GM21825 (cell line): ENCODE measurements at regions not wholly inside any gene's neighbourhood (a gene's known extent, or its start where the extent isn't known, plus 50 kb on each side); places are given as distances from the start of the nearest gene placed in this dataset.

ENCODE experiments used
- ATAC-seq: cut with Tn5 transposase; IDR thresholded peaks from one replicate; pipeline ENCODE4 v1.9.1; 2021; ENCODE audit warnings: mild to moderate bottlenecking, moderate library complexity; ENCODE audit not compliant: unreplicated experiment

DNA sequence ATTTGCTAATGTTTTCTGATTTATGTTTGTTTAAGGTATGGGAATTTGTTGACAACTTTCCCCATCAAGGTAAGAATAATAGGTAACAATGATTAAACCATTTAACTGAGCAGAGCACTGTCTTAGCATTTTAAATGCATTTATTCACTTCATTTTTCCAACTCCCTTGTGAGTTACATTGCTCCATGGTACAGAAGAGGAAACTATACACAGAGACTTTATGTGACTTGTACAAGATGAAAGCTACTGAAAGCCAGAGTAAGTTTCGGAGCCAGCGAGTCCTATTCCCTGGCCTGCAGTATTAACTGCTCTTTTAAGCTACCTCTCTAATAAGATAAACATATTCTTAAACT lies 708.8 kb downstream of the HDGFL1 start:
- ATAC-seq = no peak

DNA sequence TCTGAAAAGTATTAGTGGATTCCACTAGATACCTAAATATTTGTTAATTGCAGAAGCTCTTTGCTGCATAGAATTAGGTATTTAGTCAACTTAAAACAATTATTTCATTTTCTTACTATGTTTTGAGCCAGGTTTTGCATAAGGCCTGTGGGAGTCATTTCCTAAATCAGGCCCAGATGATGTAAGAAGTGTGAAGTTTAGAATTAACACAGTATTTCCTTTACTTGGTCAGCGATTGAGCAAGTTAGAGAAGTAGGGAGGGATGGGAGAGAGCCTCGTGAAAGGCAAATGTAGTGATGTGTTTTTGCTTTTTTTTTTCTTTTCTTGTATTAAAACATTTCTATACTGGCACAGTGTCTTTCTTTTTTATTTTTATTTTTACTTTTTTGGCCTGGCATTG lies 711.1 kb downstream of the HDGFL1 start:
- no peak for ATAC-seq

DNA sequence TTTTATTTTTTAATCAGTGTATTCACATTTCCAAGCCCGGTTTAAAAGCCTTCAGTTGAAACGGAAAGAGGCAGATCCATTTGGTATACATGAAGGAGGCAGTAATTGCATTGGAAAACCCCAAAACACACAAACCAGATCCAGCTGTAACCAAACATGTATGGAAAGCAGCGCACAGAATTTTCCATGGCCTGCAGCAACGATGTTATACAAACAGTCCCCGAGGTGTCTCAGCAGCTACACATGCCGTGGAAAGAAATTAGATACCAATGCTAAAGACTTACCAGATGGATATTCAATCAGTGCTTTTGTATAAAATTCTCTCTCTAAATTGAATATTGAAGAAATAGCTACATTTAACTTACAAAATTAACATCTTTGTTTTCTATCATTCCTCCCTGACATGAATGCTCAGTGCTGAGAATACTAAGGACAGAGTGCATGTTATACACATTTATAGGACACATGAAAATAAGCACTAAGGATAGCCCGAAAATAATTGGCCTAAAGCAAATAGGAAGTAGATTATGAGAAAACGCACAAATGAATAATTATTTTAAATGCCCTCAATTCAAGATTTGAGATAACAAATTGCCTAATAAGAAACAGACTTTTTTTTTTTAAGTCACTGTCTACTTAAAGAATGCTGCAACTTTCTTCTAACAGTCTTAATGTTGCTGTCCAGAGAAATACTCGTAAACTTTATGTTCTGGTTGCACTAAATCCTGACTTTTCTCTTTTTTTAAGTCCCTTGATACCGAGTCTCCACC lies 713.1 kb downstream of the HDGFL1 start:
- ATAC-seq = no peak

DNA sequence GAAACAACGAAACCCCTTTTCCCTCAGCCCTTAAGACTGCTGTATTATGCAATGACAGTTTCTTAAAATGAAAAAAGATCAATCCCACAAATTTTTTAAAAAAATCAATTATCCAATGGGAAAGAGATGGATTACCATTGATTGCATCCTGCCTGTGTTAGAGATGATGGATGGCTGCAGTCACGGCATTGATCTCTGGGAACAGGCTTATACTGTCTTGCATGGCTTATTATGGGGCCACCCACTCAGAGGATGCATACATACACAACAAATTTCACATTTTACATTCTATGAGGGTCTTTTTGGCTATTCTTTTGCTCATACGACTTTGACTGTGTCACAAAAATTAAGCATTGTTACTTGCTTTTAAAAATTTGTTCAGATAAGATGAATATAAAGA lies 724.3 kb downstream of the HDGFL1 start:
- ATAC-seq = no peak

DNA sequence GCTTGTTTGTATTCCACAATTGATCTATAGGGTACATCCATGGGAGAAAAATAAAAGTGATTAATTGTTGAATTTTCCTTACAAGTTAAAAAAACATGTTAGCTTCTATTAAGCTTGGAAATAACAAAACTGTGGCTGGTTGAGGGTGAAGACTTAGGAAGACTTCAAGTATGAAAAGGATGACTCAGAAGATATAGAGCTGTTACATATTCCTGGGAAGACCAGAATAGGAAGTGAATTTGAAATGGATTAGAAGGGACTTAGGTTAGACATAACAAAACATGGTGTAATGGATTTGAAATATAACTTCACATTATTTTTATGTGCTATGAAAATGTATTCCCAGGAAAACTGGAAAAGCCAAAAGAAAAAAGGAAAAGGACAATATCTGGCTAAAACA lies 732.2 kb downstream of the HDGFL1 start:
- ATAC-seq = no peak

DNA sequence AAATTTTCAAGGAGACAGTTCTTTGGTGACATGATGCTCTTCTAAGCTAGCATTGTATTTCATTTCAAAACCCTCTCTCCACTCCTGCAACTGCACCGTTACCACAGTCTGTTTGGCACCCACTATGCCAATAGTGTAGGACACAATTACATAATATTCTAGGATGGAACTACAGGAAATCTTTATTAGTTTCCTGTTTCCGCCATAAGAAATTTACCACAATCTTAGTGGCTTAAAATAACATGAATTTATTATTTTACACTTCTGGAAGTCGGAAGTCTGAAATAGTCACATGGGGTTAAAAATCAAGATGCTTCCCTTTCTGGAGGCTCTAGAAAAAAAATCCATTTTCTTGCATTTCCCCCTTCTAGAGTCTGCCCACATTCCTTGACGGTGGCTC lies 733.1 kb downstream of the HDGFL1 start:
- ATAC-seq = no peak

DNA sequence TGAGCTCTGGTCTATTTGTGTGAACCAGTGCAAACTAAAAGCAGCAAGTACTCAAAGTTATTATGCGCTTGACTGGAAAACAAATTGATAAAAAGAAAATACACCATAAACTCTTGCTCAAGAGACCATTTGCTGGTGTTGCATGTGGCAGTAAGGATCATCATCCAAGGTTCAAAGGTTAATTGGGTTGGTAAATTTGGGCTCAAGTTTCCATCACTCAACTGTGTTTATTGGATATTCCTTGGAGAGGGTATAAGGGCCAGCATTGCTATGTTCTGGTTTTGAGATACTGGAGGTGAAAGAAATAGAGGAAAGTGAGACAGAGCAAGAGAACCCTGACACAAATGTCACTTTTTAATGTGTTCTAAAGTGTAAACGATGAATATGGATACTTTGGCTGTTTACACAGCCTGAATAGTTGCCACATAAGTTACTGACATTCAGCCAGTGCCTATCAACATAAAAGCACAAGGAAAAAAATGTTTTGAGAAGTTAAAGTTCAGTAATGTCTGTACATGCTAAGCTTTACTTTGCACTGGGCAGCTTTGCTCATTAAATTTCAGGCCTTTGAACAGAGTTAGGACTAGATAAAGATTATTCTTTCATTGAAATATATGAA lies 736.1 kb downstream of the HDGFL1 start:
- ATAC-seq = no peak

DNA sequence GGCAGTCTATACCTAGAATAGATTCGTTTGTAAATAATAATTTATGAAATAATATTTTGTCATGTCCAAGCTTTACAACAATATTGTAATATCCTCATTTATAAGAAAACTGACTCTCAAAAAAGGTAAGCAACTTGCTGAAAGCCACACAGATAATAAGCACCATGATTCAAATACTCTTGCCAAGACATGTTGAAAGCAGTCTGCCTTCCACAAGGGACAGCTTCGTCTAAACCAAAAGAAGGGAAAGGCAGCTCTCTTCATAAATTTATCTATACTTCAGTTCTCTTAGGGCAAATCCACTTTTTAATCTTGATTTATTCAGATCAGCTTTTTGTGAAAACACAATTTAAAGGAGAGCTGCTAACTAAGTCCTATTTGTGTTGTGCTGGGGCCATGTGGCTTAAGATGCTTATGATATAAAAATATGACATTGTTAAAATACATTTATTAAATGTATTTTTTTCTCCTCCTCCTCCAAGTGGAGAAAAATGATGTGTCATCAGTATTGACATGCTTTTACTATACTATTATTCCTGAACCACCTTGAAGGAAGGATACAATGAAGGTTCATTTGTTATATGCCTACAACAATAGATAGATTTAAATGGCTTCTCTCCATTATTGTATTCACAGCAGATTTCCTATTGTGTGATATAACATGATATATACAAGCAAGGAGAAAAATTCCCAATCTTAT lies 737.0 kb downstream of the HDGFL1 start:
- no peak for ATAC-seq

DNA sequence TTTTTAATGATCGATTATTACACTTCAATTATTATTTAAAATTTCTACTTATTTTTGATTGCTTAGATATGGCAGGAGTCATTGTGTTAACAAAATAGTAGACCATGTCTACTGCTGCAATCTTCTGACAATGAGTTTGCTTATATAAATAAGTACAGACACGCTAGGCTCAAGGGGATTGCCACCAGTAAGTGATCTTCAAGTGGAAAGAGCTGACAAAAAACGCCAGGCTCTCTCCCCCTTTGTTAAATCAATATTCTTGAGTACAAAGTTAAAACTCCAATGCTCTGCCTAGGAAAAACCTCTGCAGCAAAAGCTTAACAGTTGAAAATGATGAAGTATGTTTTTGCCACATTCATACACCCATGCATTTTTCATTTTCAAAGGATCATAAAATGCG lies 738.1 kb downstream of the HDGFL1 start:
- ATAC-seq = no peak

DNA sequence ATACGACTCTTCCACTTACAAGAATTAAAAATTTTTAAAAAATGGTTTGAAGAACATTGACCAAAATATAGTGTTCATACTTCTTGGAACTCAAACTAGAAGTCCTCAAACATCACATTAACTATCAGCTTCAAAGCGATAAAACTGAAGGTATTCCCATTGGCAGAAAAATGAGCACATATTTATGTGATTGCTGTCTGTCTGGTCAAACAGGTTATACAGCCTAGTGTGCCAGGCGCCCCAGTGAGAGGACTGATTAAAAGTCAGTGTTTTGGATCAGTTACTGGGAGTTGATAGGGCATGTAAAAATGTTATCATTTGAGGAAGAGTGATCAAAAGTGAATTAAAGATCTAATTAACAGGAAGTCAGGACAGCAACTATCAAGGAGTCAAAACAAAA lies 738.8 kb downstream of the HDGFL1 start:
- ATAC-seq = no peak

DNA sequence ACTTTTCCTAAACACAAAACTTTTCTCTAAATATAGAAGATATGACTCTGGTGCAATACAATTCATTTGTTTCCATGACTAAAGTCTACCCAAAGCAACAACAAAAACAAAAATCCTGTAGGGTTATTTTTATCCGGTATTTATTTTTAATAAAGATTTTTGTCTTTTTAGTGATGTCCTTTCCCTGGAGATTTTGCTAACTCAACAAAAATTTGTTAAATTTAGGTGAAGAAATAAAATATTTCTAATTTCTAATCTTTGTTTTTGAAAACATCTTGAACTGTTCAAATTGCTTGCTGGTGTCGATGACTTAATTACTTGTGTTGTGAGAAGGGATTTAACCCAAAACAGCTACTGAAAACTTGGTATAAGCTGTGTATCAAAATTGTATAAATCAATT lies 741.8 kb downstream of the HDGFL1 start:
- no peak for ATAC-seq

DNA sequence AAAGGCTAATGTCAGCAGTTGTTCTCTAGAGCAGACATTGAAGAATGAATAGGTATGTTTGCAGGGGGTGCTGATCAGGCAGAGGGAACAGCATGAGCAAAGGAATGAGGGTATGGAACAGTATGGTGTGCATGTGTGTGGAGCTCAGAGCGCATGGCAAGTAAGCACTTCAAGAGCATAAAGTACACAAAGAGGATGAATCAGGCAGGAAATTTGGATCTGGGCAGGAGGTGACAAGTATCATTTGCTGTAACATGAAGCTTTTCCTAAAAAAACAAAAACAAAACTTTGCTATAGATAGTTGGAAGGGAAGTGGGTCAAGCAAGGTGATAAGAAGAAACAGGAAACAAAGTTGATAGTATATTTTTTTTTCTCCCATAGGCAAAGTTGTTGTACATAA lies 746.8 kb downstream of the HDGFL1 start:
- no peak for ATAC-seq

DNA sequence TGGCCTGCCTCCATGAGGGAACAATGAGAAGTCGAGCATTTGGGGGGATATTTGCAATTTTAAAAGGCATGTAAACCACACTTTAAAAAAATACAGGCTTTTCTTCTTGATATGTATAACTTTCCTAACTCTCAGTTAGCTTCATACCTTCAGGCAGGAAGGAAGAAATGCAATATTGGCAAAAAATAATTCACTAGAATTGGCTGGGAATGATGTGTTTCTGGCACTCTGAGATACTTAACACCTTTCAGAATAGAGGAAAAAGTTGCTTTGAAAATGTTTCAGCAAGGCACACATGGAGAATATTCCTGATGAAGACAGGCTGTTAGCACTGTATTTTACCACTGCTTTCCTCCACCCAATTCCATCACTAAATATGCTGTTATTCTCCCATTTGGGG lies 747.6 kb downstream of the HDGFL1 start:
- no peak for ATAC-seq

DNA sequence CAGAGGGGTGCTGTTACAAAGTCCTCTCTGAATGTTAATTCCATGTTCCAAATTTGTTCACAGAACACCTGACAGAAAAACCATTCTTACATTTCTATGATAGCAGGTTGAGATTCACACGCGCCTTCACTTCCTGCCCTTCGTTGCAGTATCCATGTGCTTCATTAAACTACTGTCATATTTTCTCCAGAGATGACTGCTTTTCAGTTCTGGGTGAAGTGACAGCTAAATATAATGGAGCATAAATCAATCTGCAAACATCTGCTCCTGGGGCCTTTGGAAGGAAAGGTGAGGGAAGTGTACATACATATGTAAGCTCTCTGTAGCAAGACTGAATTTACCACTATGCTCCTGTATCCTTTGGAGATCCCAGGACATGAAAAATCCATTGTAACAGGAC lies 750.2 kb downstream of the HDGFL1 start:
- no peak for ATAC-seq

DNA sequence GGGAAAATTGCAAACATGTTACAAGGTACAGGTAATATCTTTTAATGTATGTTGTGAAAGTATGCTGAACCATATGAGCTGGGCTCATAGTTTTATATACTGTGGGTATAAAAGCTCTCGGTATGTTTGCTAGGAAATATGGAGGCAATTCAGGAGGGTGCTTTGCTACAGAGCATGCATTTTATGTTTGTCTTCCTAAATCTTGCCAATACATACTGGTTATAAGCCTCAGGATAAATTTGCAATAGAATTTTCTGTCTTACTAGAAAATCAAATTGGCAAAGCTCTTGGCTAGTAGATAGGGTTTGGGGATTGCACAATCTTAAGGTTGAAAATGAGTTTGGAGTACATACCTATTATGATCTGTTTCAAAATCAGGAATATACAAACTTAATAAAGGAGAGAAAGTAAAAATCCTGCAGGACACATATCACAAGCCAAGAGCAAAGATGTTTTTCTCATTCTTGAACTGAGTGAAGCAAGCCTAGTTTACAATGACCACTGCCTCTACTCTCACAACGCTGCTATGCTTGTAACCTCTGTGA lies 751.2 kb downstream of the HDGFL1 start:
- ATAC-seq = no peak

DNA sequence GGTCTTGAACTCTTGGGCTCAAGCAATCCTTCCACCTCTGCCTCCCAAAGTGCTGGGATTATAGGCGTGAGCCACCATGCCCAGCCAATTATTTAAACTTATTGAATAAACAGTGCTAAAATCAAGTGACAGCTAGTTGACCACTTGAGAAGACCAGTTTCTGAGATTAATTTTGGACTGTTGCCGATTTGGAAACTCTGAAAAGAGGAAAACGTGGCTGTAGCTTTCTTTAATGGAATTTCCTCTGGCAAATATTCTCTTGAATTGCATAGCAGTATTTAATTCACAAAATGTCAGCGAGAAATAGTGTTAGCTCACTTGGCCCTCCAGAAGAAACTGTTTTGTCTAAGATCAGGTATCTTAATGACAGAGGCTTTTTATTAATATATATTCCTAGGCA lies 754.5 kb downstream of the HDGFL1 start:
- no peak for ATAC-seq

DNA sequence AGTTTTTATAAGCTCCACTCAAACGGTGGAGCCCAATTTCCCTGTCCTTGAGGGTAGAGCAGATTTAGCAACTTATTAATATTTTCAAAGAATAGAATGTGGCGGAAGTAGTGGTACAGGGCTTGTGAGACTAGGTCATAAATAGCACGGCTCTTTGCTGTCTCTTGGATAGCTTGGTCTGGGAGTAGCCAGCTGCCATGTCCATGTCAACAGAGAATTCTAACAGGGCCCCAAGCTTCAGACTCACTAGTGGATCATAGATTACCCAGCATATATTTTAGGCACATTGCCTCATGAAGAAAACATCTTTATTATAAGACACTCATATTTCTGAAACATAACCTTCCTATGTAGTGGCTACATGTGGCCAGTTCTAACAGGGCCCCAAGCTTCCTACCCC lies 755.7 kb downstream of the HDGFL1 start:
- no peak for ATAC-seq

DNA sequence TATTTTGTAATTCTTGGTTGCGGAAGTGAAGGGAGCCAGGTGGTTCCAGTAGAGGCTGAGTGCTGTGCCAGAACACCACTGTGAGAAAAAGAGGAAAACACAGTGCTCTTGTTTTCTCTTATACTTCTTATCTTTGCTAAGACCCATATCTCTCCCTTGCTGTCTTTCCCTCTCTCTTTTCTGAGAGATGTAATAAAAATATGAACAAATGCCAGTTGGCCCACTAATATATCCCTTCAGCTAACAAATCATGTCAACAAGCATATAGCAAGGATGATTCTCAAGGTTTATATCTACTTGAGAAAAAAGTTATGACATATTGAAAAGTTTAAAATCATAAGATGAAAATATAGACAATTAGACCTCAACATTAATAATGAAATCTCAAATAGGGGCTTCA lies 758.3 kb downstream of the HDGFL1 start:
- no peak for ATAC-seq

DNA sequence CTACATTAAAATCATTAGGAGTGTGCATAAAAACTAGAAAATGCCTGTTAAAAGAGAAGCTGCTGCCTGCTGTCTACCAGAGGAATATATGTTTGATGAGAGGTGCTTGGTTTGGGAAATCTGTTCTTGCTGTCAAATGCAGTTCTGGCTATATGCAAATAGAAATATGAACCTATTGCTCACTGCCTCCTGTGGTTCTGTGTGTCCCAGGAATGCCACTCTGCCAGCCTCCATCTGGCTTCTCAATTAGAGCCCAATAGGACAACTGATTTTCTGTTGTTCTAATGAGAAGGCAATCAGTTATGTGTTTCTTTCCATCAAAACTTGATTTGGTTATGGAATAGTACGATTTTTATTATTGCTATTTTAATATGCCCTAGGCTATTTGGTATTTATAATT lies 759.7 kb downstream of the HDGFL1 start:
- ATAC-seq = no peak

DNA sequence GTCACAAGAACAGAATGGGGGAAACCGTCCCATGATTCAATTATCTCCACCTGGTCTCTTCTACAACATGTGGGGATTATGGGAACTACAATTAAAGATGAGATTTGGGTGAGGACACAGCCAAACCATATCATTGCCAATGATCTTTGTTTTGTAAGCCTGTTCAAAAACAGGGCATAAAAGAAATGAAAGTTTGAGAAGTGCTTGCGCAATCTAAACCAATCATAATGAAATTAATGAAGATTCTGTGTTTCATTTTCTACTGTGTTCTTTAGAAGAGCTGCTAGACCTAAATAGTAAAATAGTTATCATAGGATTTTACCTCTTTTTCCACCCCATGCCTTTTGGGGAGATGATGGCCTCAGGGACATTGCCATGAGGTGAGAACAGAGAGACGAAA lies 761.3 kb downstream of the HDGFL1 start:
- no peak for ATAC-seq

DNA sequence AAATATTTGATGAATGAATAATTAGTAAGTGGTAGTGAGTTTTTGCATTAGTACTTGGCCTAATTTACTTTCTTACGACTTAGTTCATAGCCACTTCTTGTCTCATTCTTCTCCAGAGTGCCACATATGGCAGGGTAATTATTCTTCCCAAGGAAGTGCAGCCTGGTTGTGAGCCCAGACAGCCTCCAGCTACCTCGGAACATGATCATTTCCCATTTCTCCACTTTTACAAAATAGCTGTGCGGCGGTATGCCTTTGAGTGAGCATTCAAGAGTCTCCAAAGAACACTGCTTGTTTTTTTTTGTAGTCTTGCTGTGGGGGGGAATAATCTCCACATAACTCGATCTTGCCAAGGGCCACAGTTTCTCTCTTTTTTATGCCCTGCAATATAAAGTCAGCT lies 765.0 kb downstream of the HDGFL1 start:
- no peak for ATAC-seq

DNA sequence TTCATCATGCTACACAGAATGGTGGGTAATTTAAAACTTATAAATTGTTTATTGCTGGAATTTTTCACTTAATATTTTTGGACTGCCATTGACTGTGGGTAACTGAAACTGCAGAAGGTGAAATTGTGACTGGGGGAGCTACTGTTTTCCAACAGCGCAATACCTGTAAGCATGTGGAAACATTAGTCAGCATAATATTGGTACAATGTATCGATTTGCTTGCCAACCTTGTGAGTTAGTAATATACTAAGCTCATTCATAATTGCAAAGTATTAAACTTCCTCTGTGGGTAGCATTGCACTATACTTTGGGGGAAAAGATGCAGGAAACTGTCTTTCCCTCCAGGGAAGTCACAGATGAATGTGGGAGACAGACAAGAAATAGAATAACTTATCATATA lies 766.5 kb downstream of the HDGFL1 start:
- ATAC-seq = no peak
